HG03066 (cell line): ENCODE measurements at regions not wholly inside any gene's neighbourhood (a gene's known extent, or its start where the extent isn't known, plus 50 kb on each side); places are given as distances from the start of the nearest gene placed in this dataset.

Experiments
- ATAC-seq: cut with Tn5 transposase; IDR thresholded peaks from one replicate; pipeline ENCODE4 v1.9.1; 2021; ENCODE audit warnings: low read depth; ENCODE audit not compliant: unreplicated experiment

DNA sequence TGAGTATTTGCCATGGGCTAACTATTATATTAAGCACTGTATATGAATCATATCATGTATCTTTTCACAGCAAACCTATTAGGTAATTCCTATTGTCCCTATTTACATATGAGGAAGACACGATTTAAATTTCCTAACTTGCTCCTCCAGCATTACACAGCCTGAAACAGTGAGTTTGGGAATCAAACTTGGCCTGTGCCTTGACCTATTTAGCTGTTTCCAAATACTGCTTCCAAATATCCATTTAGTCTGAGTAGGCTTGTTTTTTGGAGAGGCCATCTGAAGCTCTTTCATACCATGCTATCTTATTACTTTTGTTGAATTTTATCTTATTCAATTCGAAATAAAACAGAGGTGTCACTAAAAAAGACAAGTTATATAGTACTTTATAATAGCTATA lies 447.3 kb upstream of the MPDZ start:
- no peak for ATAC-seq

DNA sequence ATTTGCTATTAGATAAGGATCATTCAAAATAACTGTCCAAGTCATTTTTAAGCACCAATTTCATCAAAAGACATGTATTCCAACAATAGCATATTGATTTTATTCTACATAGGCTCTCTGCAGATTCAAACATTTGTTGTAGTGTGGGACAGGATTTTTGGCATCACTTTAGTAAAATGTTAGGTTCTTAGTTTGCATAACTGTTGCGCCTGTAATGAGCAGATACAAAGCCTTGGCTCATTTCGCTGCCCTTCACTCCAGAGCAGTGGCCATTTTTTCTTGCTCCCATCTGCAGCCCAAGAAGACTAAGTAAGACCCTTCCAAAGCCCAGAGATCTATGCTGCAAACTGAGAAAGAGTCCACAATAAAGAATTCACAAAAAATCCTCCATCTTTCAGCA lies 446.0 kb upstream of the MPDZ start:
- no peak for ATAC-seq

DNA sequence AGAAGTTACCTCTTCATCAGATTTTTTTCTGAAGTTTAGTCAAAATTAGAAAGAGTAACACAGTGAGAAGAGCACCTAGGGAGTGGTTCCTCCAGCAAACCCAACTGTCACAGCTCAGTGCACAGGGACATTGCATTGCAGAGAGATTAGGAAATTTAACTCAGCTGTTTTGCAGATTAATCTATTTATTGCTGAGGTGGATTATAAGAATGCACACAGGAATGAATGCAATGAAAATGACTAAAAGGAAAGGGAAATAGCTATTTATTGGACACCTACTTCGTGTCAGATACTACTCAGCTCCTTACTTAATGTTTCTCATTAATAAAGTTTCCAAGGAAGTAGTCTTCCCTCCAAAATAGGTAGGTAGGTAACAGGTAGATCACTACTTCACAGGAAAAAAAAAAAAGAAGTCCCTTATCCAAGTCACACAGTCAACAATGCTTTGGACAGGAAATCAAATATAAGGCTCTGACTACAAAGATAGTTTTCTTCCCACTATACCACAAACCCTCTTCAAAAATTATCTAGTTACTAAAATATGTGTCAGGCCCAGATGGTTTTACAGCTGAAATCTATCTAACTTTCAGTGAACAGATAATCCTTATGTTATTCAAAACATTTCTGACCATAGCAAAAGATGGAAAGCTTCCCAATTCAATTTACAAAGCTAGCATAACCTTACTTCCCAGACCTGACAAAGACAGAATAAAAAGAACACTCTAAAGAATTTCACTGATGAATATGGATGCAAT lies 442.2 kb upstream of the MPDZ start:
- no peak for ATAC-seq

DNA sequence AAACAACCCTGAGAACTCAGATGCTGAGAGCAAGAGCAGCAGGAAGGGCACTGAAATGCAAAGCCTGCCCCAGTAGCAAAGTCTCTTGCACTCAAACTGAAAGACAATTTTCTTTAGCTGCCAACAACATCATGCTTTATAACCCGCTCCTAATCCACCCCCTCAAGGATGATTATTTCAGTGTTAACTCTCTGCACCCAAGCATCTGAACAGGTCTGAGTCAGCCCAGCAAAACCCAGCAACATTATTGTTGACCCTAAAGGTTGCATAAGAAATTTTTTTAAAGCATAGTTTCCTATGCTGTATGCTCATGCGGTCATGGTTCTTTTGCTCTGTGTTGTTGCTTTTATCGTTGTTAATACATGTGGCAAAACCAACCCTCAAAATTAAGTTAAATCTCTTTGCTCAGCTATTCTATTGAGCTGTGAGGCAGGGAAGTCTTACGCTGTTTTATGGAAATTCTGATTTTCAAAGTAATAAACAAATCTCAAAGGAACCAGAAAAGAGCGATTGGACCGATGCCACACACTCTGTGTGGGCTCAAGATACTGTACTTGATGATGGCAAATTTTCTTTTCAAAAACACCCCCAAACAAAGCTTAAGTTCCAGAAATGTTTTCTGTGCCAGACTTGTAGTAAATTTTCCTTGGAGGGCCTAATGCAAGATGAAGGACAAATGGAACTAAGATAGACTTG lies 440.6 kb upstream of the MPDZ start:
- no peak for ATAC-seq

- ATAC-seq = no peak
These were observed 440.0 kb upstream of the MPDZ start for GRCh38 chr9:13719446-13719845.

DNA sequence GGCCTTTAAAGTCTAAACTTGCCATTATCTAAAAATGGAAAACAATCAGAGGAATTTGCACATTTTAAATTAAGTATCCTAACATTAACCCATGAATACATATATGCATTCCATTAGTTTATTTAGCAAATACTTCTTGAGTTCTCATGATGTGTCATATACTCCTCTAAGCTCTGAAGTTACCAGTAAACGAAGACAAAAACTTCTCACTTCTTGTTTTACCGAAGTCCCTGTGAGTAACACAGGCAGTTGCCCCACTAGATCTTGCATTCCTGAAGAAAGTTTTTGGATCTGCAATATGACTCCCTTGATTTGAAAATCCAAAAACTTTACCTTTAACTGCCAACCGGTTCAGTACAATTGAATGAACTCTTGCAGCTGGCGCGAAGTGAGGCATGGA lies 439.0 kb upstream of the MPDZ start:
- ATAC-seq = no peak

- ATAC-seq = no peak
These were observed 438.6 kb upstream of the MPDZ start for GRCh38 chr9:13718086-13718485.

DNA sequence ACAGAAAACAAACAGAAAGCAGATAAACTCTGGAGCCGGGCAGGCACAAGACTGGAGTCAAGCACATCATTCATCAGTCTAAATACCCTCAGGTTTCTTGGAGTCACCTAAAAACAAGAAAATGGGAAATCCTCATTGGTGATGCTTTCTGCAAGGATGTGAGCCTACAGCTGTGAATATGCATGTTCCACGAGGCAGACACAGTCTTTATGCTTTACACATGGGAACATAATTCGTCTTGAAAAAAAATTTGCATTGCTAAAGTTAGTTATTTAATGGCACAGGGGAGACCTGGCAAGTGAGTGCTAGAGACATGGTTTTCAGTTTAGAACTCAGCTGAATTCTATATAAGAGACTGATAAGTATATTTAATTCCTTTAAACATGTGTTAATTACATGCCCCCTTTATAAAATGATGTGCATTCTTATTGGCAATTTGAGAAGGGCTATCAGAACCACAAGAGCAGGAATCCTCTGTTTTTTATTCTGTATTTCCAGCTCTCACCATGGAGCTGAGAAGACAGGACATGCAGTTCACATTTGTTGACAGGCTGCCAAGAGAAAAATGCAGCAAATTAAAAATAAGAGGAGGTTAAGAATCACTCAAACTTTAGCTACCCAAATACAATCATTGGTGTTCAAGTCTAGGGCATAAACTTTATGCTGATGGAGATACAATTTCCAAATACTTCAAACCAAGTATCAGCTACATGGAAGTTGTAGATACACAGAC lies 438.0 kb upstream of the MPDZ start:
- no peak for ATAC-seq

DNA sequence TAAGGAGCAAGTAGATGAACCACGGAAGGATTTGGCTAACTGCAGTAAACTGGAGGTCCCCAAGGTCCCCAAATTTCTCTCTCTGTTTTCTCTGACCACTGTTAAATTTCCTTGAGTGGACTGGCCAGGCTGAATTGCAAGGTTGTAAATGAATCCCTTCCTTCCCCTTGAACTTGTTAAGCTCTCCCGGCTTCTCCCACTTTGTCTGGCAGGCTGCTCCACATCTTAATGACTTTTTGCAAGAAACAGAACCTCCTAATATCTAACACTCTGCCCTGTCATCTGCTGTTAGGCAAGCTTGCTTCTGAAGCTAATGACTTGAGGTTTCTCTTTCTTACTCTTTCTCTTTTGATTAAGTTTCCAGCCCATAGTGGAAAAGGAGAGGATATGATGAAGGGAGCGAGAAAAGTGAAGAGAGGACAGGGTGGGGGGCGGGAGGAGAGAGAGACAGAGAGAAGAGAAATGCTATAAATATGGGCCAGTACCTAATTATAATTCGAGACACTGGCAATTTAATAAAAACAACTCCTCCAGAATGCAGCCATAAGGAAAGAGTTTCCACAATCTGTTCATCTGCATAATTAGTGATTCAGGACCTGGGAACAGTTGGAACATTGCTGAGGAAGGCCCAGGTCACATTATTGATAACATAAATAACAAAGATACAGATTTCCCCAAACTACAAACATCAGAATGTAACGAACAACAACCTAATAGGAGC lies 437.3 kb upstream of the MPDZ start:
- no peak for ATAC-seq

DNA sequence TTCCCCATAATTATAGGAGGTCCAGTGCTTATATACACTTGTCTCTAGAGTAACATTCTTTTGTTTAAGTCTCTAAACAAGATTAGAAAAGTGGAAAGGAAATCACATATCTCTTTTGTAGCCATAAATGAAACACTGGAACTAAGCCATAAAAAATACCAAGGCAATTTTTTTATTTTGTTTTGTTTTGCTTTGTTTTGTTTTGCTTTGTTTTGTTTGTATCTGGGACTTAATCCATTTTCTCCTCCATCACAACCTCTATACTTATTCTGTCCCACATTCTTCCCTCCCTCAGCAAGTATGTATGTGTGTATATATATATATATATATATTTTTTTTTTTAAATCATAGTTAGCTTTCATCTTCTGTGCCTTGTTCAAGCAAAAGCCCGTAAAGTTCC lies 436.6 kb upstream of the MPDZ start:
- ATAC-seq = no peak

DNA sequence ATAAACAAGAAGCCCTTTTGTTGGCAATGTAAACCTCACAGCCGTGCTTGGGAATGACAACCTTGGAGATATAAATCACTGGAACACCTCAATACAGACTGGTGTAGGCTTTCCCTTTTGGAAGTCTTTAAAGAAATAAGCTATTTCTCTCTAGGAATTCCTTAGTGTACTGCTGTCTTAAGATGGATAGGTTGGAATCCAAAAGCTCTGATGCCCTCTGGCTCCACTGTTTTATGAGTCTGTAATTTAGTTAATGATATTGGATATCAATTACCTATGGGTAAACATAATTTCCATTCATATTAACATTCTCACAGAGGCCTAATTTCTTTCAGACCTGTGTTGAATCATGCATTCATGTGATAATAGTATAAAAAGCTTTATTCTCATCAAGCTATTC lies 435.9 kb upstream of the MPDZ start:
- ATAC-seq = no peak

DNA sequence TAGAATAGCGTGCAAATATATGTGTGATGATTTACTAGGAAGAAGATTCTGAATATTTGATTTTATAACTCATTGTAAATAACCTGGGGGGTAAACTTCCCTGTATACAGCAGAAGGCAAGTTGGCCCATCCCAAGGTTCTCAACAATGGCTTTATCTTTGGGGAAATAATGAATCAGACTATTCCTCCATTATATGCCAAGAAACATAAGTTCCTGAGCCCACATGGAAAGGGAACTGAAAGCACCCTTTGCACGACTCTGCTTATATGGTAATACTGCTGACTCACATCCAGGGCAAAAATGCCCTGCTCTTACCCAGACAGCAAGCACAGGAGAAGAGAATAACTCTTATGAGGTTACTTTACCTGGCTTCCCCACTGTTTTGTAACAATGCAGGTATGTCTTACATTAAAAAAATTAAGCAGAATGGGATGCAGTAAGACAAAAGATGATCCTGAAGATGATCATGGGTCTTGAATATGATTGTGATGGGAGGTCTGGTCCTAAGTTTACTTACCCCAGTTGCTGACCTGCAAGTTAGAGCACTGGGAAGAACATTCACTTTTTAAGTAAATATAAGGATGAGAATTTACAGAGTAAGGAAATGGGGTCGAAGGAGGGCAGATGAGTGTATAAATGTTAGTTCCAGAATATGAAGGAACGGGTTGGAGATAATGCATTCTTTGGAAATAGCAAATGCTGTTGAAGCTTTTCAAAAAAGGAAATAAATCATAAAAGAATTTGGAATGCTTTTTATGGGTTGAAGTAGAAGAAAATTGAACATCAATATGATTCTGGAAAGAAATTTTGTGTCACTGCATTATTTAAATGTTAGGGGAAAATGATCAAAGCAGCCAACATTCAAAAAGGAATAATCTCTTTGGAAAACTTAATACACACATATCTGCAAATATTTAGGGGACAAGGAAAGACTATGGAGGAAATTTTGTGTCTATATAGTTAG lies 428.4 kb upstream of the MPDZ start:
- ATAC-seq = no peak

- no peak for ATAC-seq
These were observed 426.4 kb upstream of the MPDZ start for GRCh38 chr9:13705918-13706317.

DNA sequence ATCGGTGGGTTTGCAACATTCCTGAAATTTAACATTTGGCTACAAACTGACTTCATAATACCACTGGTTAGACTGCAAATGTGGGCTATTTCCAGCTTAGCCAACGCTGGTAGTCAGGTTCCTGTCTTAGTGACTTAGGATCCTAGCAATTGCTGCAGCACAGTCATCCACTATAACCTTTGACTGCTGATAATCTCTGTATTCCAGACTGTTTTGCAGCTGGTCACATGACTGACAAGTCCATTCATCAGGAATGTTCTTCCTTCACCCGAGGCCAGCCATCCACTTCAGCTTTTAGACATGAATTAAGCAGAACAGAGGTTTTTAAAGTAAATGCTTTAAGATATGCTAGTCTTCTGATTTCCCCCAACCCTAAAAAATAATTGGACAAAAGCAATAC lies 425.9 kb upstream of the MPDZ start:
- no peak for ATAC-seq

- no peak for ATAC-seq
These were observed 411.1 kb upstream of the MPDZ start for GRCh38 chr9:13690595-13690994.

GRCh38 chr9:13689925-13690324 lies 410.4 kb upstream of the MPDZ start:
- no peak for ATAC-seq

- ATAC-seq = no peak
These were observed 409.6 kb upstream of the MPDZ start for GRCh38 chr9:13688990-13689600.

DNA sequence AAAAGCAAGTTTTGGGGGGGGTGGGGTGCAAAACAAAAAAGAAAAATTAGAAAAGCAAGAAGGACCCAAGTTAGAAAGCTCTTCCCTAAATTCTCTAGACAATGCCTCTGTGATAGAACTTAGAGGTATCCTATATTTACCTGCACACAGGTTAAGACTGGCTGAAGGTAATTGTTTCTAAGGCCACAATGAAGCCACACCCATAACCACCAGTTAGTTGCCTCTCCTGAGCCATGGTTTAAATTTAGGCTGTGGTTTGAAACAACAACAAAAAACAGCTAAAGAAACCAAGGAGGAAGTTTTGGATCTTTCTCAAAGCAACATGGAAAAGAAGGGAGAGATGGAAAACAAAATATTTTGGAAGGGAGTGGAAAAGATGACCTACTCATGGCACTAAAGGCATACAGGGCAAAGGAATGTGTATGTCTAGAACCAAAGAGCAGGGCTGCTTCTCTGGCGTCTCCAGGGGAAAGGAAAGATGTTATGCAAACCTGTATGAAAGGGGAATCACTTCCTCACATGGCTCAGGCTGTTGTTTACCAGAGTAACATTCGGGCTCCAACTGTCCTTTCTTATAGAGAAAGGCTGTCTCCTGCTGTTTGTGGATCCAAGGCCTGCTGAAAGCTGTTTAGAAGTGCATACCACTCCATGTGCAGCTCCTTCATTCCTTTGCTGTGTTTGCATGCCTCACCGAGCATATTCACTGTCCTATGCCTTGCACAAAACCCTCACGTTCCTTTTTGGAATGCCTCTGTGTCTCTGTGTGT lies 408.9 kb upstream of the MPDZ start:
- ATAC-seq = no peak

DNA sequence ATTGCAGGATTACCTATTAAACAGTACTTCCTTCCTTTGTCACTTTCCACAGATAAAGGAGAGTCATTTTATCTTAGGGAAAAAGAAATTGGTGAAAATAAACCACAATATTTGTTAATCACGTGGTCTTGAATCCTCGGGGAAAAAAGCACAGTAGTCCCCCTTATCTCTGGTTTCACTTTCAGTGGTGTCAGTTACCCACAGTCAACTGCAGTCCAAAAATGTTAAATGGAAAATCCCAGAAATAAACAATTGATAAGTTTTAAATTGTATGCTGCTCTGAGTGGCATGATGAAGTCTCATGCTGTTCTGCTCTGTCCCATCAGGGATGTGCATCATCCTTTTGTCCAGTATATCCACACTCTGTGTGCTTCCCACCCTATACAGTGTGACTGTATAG lies 405.2 kb upstream of the MPDZ start:
- no peak for ATAC-seq
